ENCODE measurements at regions not wholly inside any gene's neighbourhood (a gene's known extent, or its start where the extent isn't known, plus 50 kb on each side); places are given as distances from the start of the nearest gene placed in this dataset.

DNA sequence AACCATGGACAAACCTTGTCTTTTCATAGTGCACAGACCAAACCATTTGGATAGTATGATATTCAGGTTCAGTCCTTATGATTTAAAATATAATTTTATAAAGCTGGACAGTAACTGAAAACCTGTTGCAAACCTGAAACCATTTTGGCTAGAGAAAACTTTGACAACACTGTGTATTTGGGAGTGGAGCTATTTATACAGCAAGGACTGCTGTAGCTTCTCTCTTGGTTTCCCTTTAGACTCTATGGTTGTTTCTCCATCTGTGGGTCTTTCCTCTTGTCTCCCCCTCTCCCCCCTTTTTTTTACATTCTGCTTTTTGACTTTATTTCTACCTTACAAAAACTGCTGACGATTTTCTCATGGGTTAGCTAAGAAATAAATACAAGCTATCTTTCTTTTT lies 581.7 kb downstream of the SLC4A3 start:
- TF ChIP-seq CTCF (IDR thresholded peaks at IDR 0.05) (no peak), POLR2A (IDR thresholded peaks at IDR 0.05) (no peak), POLR2AphosphoS5 (IDR thresholded peaks at IDR 0.05; ENCODE audit: insufficient read depth in 1 of 2, low read depth in 1 of 2) (no peak)
